Activated CD4-positive, alpha-beta T cell treated with anti-CD3 and anti-CD28 coated beads for 36 hours (primary cell): ENCODE measurements at regions not wholly inside any gene's neighbourhood (a gene's known extent, or its start where the extent isn't known, plus 50 kb on each side); places are given as distances from the start of the nearest gene placed in this dataset.

Experiments
- ATAC-seq: fragments of 200-7000 bp; cut with Tn5 transposase; one replicate; pipeline ENCODE4 v1.10.0; 2021; ENCODE audit warnings: mild to moderate bottlenecking, moderate library complexity
- CTCF ChIA-PET: fragments of 350-600 bp; sonication (Branson Sonifier 250); formaldehyde crosslinking; loops from one replicate; lab custom pipeline; 2021; ENCODE audit warnings: antibody characterized with exemption; lab: Charles Lee
- POLR2A ChIA-PET: fragments of 350-600 bp; sonication (Branson Sonifier 250); formaldehyde crosslinking; loops from one replicate; lab custom pipeline; 2021; ENCODE audit warnings: antibody characterized with exemption, inconsistent platforms; lab: Charles Lee
- DNase-seq: peaks from one replicate; pipeline ENCODE4 v3.0.0-alpha.2; 2020
- H3K27ac Mint-ChIP-seq: one replicate; pipeline ENCODE4 v1.8.0; 2021; ENCODE audit warnings: mixed read lengths
- H3K27me3 Mint-ChIP-seq: one replicate; pipeline ENCODE4 v1.8.0; 2021; ENCODE audit warnings: mixed read lengths
- H3K36me3 Mint-ChIP-seq: one replicate; pipeline ENCODE4 v1.8.0; 2021; ENCODE audit warnings: low read depth, mixed read lengths
- H3K4me1 Mint-ChIP-seq: one replicate; pipeline ENCODE4 v1.8.0; 2021; ENCODE audit warnings: mixed read lengths
- H3K4me3 Mint-ChIP-seq: one replicate; pipeline ENCODE4 v1.8.0; 2021; ENCODE audit warnings: mild to moderate bottlenecking, moderate library complexity, mixed read lengths
- H3K9me3 Mint-ChIP-seq: one replicate; pipeline ENCODE4 v1.8.0; 2021; ENCODE audit warnings: low read depth, mixed read lengths
- intact Hi-C, 2 experiments: fragments of 100-400 bp; cut with DNase I in 1 of 2; cut with micrococcal nuclease in 1 of 2; formaldehyde crosslinking; loops; one replicate each; pipeline versions ENCODE4 v1.14.2 to v1.15.1; 2022 to 2024; cut with DNase I, micrococcal nuclease

- no peak for DNase-seq
- no peak overlapping the region for H3K27ac Mint-ChIP-seq
- peaks cover 4% of the 10 kb centered on the region for H3K27me3 Mint-ChIP-seq
- peaks cover 3% of the 10 kb centered on the region for H3K9me3 Mint-ChIP-seq
- CTCF ChIA-PET, result interaction anchor here (1.2 kb wide), 1 partner anchor 36 kb away, joined by 3 read pairs; no protein-coding TSS in a partner anchor
- no peak overlapping the region for H3K4me3 Mint-ChIP-seq
- POLR2A ChIA-PET, result no interaction called here
- H3K36me3 Mint-ChIP-seq, result no peaks in the 10 kb centered on the region
- intact Hi-C loops, result no loop called here
- no peak for ATAC-seq
- H3K4me1 Mint-ChIP-seq, result peaks cover 4% of the 10 kb centered on the region
Observed at GRCh38 chr20:24360531-24360930, 108.9 kb upstream of the SYNDIG1 start.

- Mint-ChIP-seq H3K27ac (no peak overlapping the region), H3K36me3 (no peaks in the 10 kb centered on the region), H3K4me1 (peaks cover 4% of the 10 kb centered on the region), H3K4me3 (no peak overlapping the region), H3K9me3 (peaks cover 3% of the 10 kb centered on the region), H3K27me3 (peaks cover 4% of the 10 kb centered on the region)
- DNase-seq (no peak), ATAC-seq (no peak)
- ChIA-PET POLR2A (no interaction called here), CTCF (interaction anchor here (0.8 to 1.6 kb wide), 4 partner anchors 12 to 182 kb away, joined by 3 to 5 read pairs (median 3); no protein-coding TSS in a partner anchor)
- intact Hi-C loops, result no loop called here
Observed at GRCh38 chr20:24359321-24360027, 110.0 kb upstream of the SYNDIG1 start.

GRCh38 chr20:24357931-24358330 is 111.5 kb upstream of the SYNDIG1 start:
- Mint-ChIP-seq H3K4me3 (no peak overlapping the region), H3K36me3 (no peaks in the 10 kb centered on the region), H3K9me3 (peaks cover 3% of the 10 kb centered on the region), H3K4me1 (no peaks in the 10 kb centered on the region), H3K27ac (no peak overlapping the region), H3K27me3 (no peaks in the 10 kb centered on the region)
- ChIA-PET POLR2A (no interaction called here), CTCF (no interaction called here)
- intact Hi-C loops, result no loop called here
- DNase-seq (no peak), ATAC-seq (no peak)

GRCh38 chr20:24357177-24357576 is 112.3 kb upstream of the SYNDIG1 start:
- ATAC-seq (no peak), DNase-seq (no peak)
- Mint-ChIP-seq H3K27me3 (no peaks in the 10 kb centered on the region), H3K9me3 (peaks cover 3% of the 10 kb centered on the region), H3K27ac (no peak overlapping the region), H3K4me1 (no peaks in the 10 kb centered on the region), H3K4me3 (no peak overlapping the region), H3K36me3 (no peaks in the 10 kb centered on the region)
- ChIA-PET POLR2A (no interaction called here), CTCF (interaction anchor here (0.7 kb wide), 1 partner anchor 61 kb away, joined by 3 read pairs; no protein-coding TSS in a partner anchor)
- intact Hi-C loops, result no loop called here

GRCh38 chr20:24353135-24353690 is 116.2 kb upstream of the SYNDIG1 start:
- Mint-ChIP-seq H3K4me3 (no peak overlapping the region), H3K9me3 (no peaks in the 10 kb centered on the region), H3K36me3 (no peaks in the 10 kb centered on the region), H3K4me1 (no peaks in the 10 kb centered on the region), H3K27me3 (no peaks in the 10 kb centered on the region), H3K27ac (no peak overlapping the region)
- intact Hi-C loops, result no loop called here
- ChIA-PET CTCF (no interaction called here), POLR2A (no interaction called here)
- no peak for ATAC-seq
- no peak for DNase-seq

- DNase-seq (no peak), ATAC-seq (no peak)
- H3K36me3 Mint-ChIP-seq, result no peaks in the 10 kb centered on the region
- ChIA-PET CTCF (no interaction called here), POLR2A (no interaction called here)
- no peaks in the 10 kb centered on the region for H3K27me3 Mint-ChIP-seq
- no peak overlapping the region for H3K27ac Mint-ChIP-seq
- no peaks in the 10 kb centered on the region for H3K9me3 Mint-ChIP-seq
- no peak overlapping the region for H3K4me3 Mint-ChIP-seq
- H3K4me1 Mint-ChIP-seq, result no peaks in the 10 kb centered on the region
- intact Hi-C loops, result no loop called here
Observed at GRCh38 chr20:24350923-24351368, 118.5 kb upstream of the SYNDIG1 start.

GRCh38 chr20:24341781-24342180 is 127.6 kb upstream of the SYNDIG1 start:
- H3K27me3 Mint-ChIP-seq, result no peaks in the 10 kb centered on the region
- H3K9me3 Mint-ChIP-seq, result no peaks in the 10 kb centered on the region
- no peaks in the 10 kb centered on the region for H3K36me3 Mint-ChIP-seq
- intact Hi-C loops, result no loop called here
- DNase-seq (no peak), ATAC-seq (no peak)
- H3K4me3 Mint-ChIP-seq, result no peak overlapping the region
- H3K4me1 Mint-ChIP-seq, result peaks cover 4% of the 10 kb centered on the region
- ChIA-PET POLR2A (no interaction called here), CTCF (no interaction called here)
- no peak overlapping the region for H3K27ac Mint-ChIP-seq

GRCh38 chr20:24340933-24341332 is 128.5 kb upstream of the SYNDIG1 start:
- ChIA-PET CTCF (interaction anchor here (0.6 kb wide), 1 partner anchor 76 kb away, joined by 3 read pairs; no protein-coding TSS in a partner anchor), POLR2A (no interaction called here)
- ATAC-seq (no peak), DNase-seq (no peak)
- H3K4me3 Mint-ChIP-seq, result no peak overlapping the region
- intact Hi-C loops, result no loop called here
- H3K4me1 Mint-ChIP-seq, result peaks cover 4% of the 10 kb centered on the region
- H3K27me3 Mint-ChIP-seq, result no peaks in the 10 kb centered on the region
- H3K27ac Mint-ChIP-seq, result no peak overlapping the region
- H3K9me3 Mint-ChIP-seq, result no peaks in the 10 kb centered on the region
- H3K36me3 Mint-ChIP-seq, result no peaks in the 10 kb centered on the region

GRCh38 chr20:24339210-24339641 is 130.2 kb upstream of the SYNDIG1 start:
- CTCF ChIA-PET, result interaction anchor here (1.0 kb wide), 1 partner anchor 35 kb away, joined by 3 read pairs; no protein-coding TSS in a partner anchor
- intact Hi-C loops, result no loop called here

GRCh38 chr20:24337551-24337950 is 131.9 kb upstream of the SYNDIG1 start:
- no peaks in the 10 kb centered on the region for H3K27me3 Mint-ChIP-seq
- ChIA-PET CTCF (no interaction called here), POLR2A (no interaction called here)
- no peaks in the 10 kb centered on the region for H3K9me3 Mint-ChIP-seq
- intact Hi-C loops, result no loop called here
- no peaks in the 10 kb centered on the region for H3K36me3 Mint-ChIP-seq
- no peak overlapping the region for H3K27ac Mint-ChIP-seq
- no peak overlapping the region for H3K4me3 Mint-ChIP-seq
- H3K4me1 Mint-ChIP-seq, result peaks cover 4% of the 10 kb centered on the region
- ATAC-seq, result no peak
- DNase-seq, result no peak

More at GRCh38 chr20:24339210-24339641, 130.2 kb upstream of the SYNDIG1 start:
- POLR2A ChIA-PET, result no interaction called here
- H3K4me3 Mint-ChIP-seq, result no peak overlapping the region
- H3K36me3 Mint-ChIP-seq, result no peaks in the 10 kb centered on the region
- no peak overlapping the region for H3K27ac Mint-ChIP-seq
- peaks cover 4% of the 10 kb centered on the region for H3K4me1 Mint-ChIP-seq
- ATAC-seq, result no peak
- H3K27me3 Mint-ChIP-seq, result no peaks in the 10 kb centered on the region
- DNase-seq, result no peak
- H3K9me3 Mint-ChIP-seq, result no peaks in the 10 kb centered on the region

- ATAC-seq, result peak; percentile 26
- Mint-ChIP-seq H3K9me3 (no peaks in the 10 kb centered on the region), H3K27me3 (no peaks in the 10 kb centered on the region), H3K27ac (no peak overlapping the region), H3K4me3 (no peak overlapping the region), H3K4me1 (peaks cover 4% of the 10 kb centered on the region), H3K36me3 (no peaks in the 10 kb centered on the region)
- ChIA-PET CTCF (no interaction called here), POLR2A (no interaction called here)
- DNase-seq, result no peak
- intact Hi-C loops, result no loop called here
Observed at GRCh38 chr20:24337069-24337468, 132.4 kb upstream of the SYNDIG1 start.

GRCh38 chr20:24334830-24335229 is 134.6 kb upstream of the SYNDIG1 start:
- H3K4me1 Mint-ChIP-seq, result peaks cover 4% of the 10 kb centered on the region
- no peaks in the 10 kb centered on the region for H3K36me3 Mint-ChIP-seq
- ChIA-PET POLR2A (no interaction called here), CTCF (no interaction called here)
- no peaks in the 10 kb centered on the region for H3K9me3 Mint-ChIP-seq
- no peak overlapping the region for H3K4me3 Mint-ChIP-seq
- intact Hi-C loops, result no loop called here
- ATAC-seq (no peak), DNase-seq (no peak)
- H3K27me3 Mint-ChIP-seq, result no peaks in the 10 kb centered on the region
- peak overlapping the region; percentile 5 for H3K27ac Mint-ChIP-seq
